Posterior vena cava (tissue), 2 donors: ENCODE measurements at regions not wholly inside any gene's neighbourhood (a gene's known extent, or its start where the extent isn't known, plus 50 kb on each side); places are given as distances from the start of the nearest gene placed in this dataset.
"Not testable (repeated sequence)": the region's sequence is repeated elsewhere in the genome, so short reads cannot be mapped to it uniquely, and the experiment has no call there.

Experiments used
- DNase-seq: peaks from one replicate; pipeline ENCODE4 v3.0.0-alpha.2; 2020; ENCODE audit warnings: low spot score
- intact Hi-C, 2 donors: fragments of 100-400 bp; cut with DNase I; formaldehyde crosslinking; loops; one replicate each; pipeline versions ENCODE4 v1.14.1 to v1.14.2; 2022 to 2023
- donor health status: DM: yes; HTN: yes; CAD: no.
- donor health status: DM: yes; HTN: yes; CAD: no.

DNA sequence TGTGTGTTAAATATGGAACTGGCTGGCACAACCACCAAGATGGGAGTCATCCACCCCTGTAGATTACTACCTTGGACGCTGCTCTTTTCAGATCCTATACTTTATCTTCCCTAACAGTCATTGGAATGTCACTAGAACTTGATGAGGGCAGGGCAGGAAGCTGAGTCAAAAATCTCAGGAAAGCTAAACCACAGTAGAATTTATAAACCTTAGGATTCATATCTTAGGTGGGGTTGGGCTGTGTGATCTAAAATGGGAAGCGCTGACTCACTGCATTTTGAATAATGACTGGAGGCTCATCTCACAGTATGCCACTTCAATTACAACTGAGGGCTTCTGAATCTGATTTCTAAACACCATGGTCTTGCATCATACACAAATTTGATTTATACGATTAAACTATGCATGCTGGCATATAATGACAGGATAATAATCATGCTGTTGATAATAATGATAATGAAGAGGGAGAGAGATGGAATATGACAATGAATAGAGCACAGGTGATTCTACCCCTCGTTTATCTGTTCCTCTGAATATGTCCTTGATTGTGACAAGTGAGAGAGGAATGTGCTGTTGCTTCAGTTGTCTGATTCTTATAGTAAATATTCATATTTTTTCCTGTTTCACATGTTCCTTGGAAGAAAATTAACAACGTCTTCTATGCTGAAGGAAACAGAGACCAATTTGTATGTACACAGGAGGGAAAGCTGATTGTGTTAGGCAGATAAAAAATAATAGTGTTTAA lies 270.3 kb upstream of the HS3ST1 start:
- intact Hi-C loops, result no loop called here

DNA sequence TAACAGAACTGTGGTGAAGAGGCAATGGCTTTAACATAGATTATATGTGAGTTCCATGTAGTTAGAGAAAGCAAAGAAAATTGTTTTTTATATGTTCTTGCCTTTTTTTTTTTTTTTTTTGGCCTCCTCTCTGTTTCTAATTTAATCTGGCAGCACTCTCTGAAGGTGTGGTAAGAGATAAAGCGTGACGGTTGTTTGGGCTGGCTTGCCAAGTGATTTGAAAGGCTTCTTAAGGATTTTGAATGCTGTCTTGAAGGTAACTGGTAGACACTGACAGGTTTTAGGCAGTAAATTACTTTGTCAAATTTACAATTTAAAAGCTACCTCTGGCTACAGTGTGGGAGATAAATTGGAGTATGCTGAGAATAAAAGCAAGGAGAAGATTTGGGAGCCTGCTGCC lies 269.3 kb upstream of the HS3ST1 start:
- intact Hi-C loops, result no loop called here
- DNase-seq, result no peak

More for the DNA sequence above, 270.3 kb upstream of the HS3ST1 start:
- no peak for DNase-seq

DNA sequence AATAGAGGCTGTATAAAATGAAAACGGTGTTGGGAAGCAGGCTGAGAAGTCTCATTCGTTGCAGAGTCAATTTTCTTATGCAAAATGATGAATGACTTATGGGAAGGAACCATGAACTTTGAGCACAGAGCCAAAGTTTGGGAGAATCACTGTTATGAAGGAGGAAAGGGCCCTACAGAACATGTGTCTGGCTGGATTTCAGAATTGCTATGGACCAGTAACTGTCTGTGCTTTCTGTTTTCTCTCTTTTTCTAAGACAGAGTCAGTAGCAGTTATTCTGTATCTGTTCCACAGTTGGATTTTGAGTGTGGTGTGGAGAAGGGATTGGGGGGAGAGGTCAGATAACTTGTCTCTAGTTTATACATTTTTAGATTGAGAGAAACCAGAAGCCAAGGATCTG lies 265.0 kb upstream of the HS3ST1 start:
- no peak for DNase-seq
- intact Hi-C loops, result no loop called here

DNA sequence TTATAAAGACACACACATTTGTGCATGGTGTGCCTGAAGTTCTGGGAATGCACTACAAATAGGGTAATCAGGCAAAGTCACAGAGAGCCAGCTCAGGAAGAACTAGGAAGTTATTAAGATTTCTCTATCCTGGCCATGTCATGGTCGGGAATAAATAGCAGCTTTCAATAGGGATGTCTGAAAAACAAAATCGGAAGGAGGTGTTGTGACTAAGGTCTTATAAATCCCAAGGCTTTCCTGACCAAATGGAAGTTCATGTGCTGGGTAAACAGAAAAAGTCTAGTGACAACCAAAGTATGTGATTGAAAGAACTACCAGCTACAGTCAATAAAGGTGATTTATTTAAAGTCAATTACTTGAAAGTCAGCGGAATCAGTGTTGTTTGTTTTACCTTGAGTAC lies 262.5 kb upstream of the HS3ST1 start:
- DNase-seq, result no peak
- intact Hi-C loops, result no loop called here

DNA sequence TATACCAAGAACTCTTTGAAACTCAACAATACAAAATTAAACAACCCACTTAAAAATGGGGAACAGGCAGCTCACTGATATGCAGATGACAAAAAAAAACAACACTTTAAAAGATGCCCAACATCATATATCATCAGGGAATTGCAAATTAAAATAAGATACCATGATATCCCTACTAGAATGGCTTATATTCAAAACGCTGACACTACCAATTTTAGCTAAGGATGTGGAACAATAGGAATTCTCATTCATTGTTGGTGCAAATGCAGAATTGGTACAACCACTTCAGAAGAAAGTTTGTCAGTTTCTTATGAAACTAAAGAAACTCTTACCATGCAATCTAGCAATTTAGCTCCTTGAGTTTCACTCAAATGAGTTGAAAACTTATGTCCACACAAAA lies 259.0 kb upstream of the HS3ST1 start:
- intact Hi-C loops, result no loop called here
- no peak for DNase-seq

DNA sequence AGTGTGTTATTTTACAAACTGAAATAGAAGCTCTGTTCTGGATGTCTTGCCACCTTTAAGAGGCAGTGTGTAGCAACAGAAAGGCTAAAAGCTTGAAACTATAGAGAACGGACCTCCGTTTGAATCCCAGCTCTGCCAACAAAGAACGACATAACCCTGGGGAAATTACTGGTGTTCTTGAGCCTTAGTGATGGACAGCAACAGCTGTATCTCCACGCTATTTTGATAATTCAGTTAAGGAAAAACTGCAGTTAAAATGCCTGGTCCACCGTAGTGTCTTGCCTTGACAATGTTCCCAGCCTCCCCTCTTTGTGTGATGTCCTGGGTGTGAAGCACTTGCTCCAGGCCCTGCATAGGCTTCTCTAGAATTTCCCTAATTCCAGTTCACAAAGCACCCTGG lies 256.8 kb upstream of the HS3ST1 start:
- DNase-seq, result no peak
- intact Hi-C loops, result no loop called here

DNA sequence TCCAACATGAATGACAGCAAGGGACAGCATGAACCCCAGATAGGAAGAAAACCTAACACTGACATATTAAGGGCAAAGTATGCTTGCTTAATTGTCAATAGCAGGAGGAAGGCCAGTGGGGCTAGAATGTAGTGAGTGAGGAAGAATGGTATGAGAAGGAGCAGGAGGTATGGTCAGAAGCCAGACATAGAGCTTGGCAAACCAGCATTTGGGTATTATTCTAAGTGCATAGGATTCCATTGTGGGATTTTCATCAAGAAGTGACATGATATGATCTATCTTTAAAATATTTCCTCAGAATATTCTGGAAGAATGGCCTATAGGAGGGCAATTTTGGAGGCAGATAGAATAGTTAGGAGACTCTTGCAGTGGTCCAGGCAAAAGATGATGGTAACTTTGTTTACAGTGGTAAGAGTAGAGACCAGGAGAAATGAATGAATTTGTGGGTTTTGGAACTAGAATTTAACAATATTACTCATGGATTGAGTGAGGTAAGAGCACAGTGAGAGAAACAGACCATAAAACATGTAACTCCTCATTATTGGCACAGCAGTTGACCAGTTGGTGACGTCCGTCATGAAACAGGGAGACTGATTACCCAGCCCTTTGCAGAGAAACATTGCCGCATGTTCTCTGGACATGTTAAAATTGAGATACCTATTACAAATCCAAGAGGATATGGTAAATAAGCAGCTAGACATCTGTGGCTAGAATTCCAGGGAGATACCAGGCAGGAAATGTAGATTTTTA lies 246.5 kb upstream of the HS3ST1 start:
- DNase-seq, result no peak
- intact Hi-C loops, result no loop called here

DNA sequence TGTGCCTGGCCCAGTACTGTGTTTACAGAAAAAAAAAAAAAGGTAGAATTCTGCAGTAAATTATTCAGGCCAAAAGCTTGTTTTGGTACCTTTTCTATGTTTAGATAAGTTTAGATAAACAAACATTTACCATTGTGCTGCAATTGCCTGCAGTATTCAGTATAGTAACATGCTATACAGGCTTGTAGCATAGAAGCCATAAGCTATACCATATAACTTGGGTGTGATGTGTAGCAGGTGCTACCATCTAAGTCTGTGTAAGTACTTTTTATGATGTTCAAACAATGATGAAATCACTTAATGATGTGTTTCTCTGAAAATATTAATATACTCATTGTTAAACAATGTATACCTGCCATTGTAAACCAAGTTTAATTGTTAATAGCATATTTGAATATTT lies 241.6 kb upstream of the HS3ST1 start:
- intact Hi-C loops, result no loop called here
- no peak for DNase-seq

DNA sequence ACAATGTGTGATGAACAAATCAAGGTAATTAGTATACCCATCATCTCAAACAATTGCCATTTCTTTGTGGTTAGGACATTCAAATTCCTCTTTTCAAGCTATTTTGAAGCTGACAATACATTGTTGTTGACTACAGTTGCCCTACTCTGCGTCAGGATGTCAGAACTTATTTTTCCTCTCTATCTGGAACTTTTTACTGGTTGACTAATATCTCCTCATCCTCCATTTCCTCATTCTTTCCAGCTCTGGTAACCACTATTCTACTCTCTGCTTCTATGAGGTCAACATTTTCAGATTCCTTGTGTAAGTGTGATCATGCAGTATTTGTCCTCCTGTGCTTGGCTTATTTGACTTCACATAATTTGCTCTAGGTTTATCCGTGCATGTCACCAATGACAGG lies 240.5 kb upstream of the HS3ST1 start:
- no peak for DNase-seq
- intact Hi-C loops, result no loop called here

DNA sequence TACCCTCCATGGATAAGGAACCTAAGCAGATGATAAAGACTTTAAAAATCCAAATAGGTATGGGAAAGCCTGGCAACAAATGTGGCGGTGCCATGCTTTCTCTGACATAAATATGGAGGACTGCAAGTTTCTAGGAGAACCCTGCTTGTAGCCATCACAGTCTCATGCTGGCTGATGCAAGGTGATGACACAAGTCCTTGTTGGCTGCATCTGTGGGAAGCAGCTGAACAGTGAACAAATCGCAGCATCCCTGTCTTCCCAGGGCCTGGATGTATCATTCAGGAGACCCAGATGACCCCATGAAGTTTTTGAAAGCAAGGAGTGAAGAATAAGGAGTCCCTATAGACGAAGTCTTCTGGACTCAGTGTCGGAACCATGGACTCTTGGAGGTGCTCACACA lies 234.4 kb upstream of the HS3ST1 start:
- DNase-seq, result no peak
- intact Hi-C loops, result no loop called here

DNA sequence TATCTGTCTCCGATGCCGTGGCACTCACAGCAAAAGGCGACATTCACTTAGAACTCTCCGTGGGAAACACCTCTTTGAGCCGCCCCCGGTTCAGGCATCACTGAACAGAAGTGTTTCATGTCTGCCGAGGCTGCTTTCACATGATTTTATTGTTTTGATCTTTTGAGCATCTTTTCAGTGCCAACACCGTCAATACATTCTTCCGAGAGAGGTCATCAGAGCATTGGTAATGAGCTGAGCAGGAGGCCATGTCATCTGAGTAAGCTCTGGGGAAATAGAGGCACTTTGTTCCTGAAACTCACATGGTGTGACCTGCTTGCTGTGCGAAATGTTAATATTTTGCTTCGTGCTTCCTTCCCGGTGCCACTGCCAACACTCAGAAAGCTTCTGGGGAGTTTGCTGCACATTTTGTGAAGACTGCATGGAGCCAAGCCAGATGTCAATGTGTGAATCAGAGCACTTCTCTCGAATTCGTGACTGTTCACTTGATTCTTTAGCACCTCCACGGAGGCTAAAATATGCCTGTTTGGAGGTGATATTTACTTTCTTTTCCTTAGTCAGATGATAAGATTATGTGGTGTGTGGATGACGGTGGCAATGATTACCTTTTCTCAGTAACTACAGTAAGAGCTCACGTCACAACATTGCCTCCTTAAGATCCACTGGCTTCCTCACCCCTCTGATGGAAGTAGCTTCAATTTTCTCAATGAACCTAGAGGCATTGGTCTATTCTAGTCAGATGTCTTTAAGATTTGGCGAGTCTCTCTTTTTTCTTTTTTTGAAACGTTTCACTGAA lies 222.3 kb upstream of the HS3ST1 start:
- DNase-seq, result no peak
- intact Hi-C loops, result no loop called here

DNA sequence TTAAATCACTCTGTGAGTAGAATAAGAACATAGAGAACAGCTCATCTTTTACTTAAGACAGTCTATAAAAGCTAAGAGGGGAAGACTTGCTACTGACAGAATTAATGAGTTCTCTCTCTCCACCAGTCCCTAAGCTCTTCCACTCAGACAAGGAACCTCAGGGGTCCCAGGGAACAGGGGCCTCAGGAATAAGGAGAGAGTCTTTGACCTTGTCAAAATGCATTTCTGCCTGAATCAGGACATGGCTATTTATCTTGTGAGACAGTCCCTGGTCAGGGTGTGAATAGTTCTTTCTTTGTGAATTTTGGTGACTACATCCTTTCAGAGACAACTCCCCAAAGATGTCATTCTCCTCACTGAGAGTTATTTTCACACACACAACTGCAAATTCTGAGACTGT lies 218.7 kb upstream of the HS3ST1 start:
- DNase-seq, result no peak
- intact Hi-C loops, result no loop called here

DNA sequence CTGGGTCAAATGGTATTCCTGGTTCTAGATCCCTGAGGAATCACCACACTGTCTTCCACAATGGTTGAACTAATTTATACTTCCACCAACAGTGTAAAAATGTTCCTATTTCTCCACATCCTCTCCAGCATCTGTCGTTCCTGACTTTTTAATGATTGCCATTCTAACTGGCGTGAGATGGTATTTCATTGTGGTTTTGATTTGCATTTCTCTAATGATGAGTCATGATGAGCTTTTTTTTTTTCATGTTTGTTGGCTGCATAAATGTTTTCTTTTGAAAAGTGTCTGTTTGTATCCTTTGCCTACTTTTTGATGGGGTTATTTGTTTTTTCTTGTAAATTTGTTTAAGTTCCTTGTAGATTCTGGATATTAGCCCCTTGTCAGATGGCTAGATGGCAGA lies 214.4 kb upstream of the HS3ST1 start:
- intact Hi-C loops, DNase-seq: not testable (repeated sequence)

DNA sequence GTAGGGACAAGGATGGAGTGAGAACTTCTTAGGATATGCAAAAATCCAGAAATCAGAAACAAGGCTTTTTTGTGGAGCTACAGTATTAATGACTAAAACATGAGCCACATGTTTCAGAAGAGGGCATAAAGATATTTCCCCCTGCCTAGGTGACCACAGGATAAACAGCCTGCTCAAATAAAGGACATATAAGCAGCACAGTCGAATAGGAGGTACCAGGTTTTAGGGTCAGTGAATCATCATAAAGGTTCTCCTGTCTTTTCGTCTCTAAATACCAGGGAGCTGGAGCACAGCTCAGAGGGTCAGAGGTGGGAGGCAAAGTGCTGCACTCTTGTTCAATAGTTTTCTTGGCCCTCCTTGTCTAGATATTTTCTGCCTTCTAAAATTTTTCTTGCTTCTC lies 211.9 kb upstream of the HS3ST1 start:
- no peak for DNase-seq
- intact Hi-C loops, result no loop called here

DNA sequence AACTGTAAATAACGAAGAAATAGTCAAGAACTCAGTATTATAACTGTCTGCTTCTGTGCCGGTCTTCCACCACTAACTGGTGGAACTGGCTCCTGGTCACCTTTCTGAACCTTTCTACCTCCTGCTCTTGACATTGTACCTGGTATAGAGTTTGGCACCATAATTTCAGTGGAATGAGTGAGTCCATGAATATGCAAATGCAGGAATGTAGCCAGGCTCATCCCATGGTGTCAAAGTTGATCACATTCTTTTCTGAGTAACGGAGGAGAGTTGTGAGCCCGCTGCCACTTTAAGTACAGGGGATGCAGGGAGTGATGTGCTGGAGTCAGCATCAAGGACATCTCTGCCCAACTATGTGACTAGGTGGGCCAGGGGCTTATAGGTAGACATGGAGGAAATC lies 207.9 kb upstream of the HS3ST1 start:
- DNase-seq, result no peak
- intact Hi-C loops, result no loop called here

DNA sequence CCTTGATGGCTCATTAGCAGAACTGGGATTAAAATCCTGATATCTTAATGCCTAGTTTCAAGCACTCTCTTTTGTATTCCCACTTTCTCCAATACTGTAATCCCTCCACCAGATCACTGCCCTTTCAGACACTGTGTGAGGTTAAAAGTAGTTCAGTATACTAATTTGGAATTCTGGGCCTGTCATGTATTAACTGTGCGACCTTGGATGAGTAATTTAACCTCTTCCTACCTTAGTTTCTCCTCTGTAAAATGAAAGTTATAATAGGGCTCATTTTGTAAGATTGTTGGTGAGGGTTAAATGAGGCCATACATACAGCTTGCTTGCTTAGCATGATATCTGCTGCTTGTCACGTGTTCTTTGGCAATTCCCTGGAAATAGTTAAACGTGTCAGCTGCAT lies 207.3 kb upstream of the HS3ST1 start:
- intact Hi-C loops, result no loop called here
- DNase-seq, result no peak

DNA sequence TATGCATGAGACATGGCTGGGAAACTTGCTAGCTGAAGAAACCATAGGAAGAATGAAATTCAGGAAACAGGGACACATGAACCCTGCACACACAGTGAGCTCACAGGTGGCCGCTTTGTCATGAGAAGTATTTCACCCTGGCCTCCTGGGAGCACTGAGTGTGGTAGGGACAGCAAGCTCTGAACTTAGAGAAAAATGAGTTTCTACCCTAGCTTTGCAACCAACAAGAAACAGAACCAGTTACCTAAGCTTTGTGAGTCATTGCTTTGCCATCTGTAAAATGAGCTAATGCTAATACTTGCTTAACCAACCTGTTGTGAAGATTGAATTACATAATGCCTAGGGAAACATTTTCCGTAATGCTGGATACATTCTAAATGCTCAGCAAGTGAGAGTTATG lies 206.6 kb upstream of the HS3ST1 start:
- intact Hi-C loops, result no loop called here
- no peak for DNase-seq

DNA sequence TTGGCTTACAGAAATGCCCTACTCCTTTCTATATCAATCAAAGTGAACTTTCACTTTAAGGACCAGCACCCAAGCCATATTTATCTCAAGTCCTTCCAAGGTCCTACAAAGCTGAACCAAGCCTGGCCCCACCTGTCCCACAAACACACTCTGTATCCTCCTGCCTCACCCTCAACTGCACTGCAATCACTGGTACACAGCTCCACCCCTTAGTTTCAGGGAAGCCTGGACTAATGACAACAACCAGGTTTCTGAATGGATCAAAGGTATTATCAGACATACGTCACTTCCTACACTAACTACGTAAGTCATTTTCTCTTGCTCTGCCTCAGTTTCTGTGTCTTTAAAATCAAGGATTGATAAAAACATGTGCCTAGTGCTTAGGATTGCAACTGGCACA lies 205.6 kb upstream of the HS3ST1 start:
- intact Hi-C loops, result no loop called here
- no peak for DNase-seq

DNA sequence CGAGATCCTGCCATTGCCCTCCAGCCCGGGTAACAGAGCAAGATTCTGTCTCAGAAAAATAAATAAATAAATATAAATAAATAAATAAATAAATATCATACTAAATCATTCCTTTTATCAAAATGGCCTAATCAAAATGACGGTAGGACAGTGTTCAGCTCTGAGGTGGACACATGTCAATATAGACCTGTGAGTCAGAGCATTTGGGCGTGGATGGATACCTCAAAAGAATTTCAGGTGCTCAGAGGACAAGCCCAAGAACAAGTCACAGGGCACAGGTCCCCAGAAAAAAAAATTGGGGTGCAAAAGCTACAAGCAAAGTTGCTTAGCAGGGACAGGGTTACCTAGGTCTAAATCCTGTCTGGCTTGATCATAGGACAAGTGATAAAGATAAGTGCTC lies 204.7 kb upstream of the HS3ST1 start:
- intact Hi-C loops, result no loop called here

DNA sequence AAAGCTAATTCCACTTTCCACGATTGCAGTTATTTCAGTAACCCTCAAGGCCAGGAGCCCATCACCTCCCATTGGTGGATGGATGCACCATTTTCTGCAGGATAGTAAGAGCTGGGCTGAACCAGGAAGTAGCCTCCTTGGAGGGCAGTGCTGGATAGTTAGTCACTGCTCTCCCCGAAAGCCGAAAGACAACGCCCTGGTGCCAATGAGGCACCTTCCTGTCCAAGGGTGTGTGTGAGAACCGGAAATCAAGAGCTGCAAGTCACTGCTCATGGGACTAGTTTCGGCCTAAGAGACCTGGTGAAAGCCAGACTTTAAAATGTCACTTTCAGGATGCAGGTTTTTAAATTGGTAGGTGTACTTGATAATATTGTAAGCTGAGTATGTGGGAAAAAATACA lies 203.8 kb upstream of the HS3ST1 start:
- no peak for DNase-seq
- intact Hi-C loops, result no loop called here

More for the DNA sequence above, 204.7 kb upstream of the HS3ST1 start:
- DNase-seq, result no peak
